Medulla oblongata (tissue), 1 donor: ENCODE measurements at regions not wholly inside any gene's neighbourhood (a gene's known extent, or its start where the extent isn't known, plus 50 kb on each side); places are given as distances from the start of the nearest gene placed in this dataset.

Source experiments
- DNase-seq: peaks from one replicate; pipeline ENCODE4 v3.0.0-alpha.2; 2015; ENCODE audit errors: extremely low spot score

GRCh38 chr17:83144421-83145357, 65.3 kb downstream of the METRNL start:
- DNase-seq: no peak

- no peak for DNase-seq
Measured at GRCh38 chr17:83145358-83145738, 65.9 kb downstream of the METRNL start.

- DNase-seq: no peak
Measured at GRCh38 chr17:83145831-83146230, 66.4 kb downstream of the METRNL start.

GRCh38 chr17:83146347-83146746, 66.9 kb downstream of the METRNL start:
- DNase-seq: no peak

GRCh38 chr17:83147280-83147679, 67.9 kb downstream of the METRNL start:
- no peak for DNase-seq

GRCh38 chr17:83148317-83149028, 69.1 kb downstream of the METRNL start:
- DNase-seq: no peak

GRCh38 chr17:83149029-83149725, 69.8 kb downstream of the METRNL start:
- DNase-seq: no peak

- DNase-seq: no peak
Measured at GRCh38 chr17:83149761-83150251, 70.4 kb downstream of the METRNL start.

- no peak for DNase-seq
Measured at GRCh38 chr17:83150369-83151055, 71.1 kb downstream of the METRNL start.

- DNase-seq: no peak
Measured at GRCh38 chr17:83151056-83151441, 71.6 kb downstream of the METRNL start.

- no peak for DNase-seq
Measured at GRCh38 chr17:83151442-83152226, 72.2 kb downstream of the METRNL start.

GRCh38 chr17:83152227-83152744, 72.9 kb downstream of the METRNL start:
- no peak for DNase-seq

- DNase-seq: peak; percentile 46
Measured at GRCh38 chr17:83152745-83153611, 73.6 kb downstream of the METRNL start.

GRCh38 chr17:83153681-83154310, 74.4 kb downstream of the METRNL start:
- no peak for DNase-seq

- DNase-seq: no peak
Measured at GRCh38 chr17:83154311-83155127, 75.1 kb downstream of the METRNL start.

- no peak for DNase-seq
Measured at GRCh38 chr17:83155128-83156121, 76.0 kb downstream of the METRNL start.

- DNase-seq: no peak
Measured at GRCh38 chr17:83156408-83156807, 77.0 kb downstream of the METRNL start.
